GM12865 (cell line): ENCODE measurements at regions not wholly inside any gene's neighbourhood (a gene's known extent, or its start where the extent isn't known, plus 50 kb on each side); places are given as distances from the start of the nearest gene placed in this dataset.

Experiments used
- DNase-seq: peaks from one replicate; pipeline ENCODE4 v3.0.0; 2010; ENCODE audit warnings: low read depth
- H3K4me3 ChIP-seq: 2 replicates; pipeline ENCODE4 v1.5.1; 2011; ENCODE audit warnings: mild to moderate bottlenecking, low read depth, low read length, control low read depth
- TF ChIP-seq, protein P1 (sequence below): IDR thresholded peaks from 2 replicates; pipeline ENCODE4 v1.5.1; 2011; ENCODE audit warnings: low read length, control low read depth, low read depth, inconsistent platforms; ENCODE audit not compliant: insufficient read depth; ENCODE audit errors: missing control alignments

- TF ChIP-seq, protein P1, sequence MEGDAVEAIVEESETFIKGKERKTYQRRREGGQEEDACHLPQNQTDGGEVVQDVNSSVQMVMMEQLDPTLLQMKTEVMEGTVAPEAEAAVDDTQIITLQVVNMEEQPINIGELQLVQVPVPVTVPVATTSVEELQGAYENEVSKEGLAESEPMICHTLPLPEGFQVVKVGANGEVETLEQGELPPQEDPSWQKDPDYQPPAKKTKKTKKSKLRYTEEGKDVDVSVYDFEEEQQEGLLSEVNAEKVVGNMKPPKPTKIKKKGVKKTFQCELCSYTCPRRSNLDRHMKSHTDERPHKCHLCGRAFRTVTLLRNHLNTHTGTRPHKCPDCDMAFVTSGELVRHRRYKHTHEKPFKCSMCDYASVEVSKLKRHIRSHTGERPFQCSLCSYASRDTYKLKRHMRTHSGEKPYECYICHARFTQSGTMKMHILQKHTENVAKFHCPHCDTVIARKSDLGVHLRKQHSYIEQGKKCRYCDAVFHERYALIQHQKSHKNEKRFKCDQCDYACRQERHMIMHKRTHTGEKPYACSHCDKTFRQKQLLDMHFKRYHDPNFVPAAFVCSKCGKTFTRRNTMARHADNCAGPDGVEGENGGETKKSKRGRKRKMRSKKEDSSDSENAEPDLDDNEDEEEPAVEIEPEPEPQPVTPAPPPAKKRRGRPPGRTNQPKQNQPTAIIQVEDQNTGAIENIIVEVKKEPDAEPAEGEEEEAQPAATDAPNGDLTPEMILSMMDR: peak; percentile 48
- no peak overlapping the region for H3K4me3 ChIP-seq
- no peak for DNase-seq
These were observed 603.7 kb downstream of the BNC2 start for GRCh38 chr9:16266648-16267276.

DNA sequence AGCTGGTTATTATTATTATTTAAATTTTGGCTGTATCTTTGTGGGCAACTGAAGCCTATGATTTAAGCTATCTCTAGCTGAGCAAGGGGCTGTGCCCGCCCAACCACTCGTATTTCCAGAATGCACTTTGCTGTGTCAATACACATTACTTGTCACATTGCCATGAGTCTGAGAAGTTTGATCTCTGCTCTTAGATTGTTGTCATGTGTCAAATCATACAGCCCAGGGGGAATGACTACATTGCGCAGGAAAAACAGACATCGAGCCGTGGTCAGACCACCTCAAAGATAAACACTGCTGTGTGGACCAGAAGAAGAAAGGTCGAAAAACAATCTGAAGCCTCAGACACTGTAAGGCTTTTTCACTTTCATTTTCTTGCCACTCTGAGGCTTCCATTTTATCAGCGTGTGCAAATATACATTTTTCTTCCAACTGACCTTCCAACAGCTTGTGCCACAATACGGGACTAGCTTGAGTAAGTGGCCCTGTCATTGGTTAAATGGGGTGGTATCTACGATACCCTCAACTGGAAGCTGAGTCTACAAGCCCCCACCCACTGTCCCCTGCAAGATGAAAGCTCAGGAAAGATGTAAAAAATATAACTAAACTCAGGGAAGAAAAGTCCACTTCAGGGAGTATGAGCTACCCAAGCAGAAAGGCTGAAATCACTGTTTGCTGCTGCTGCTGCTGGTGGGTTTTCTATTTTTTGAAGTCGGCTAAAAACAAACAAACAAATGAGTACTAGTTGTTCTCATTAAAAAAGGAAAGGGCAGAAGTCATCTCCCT, 603.0 kb downstream of the BNC2 start:
- DNase-seq: peak; percentile 34
- TF ChIP-seq, protein P1: no peak
- H3K4me3 ChIP-seq: no peak overlapping the region

DNA sequence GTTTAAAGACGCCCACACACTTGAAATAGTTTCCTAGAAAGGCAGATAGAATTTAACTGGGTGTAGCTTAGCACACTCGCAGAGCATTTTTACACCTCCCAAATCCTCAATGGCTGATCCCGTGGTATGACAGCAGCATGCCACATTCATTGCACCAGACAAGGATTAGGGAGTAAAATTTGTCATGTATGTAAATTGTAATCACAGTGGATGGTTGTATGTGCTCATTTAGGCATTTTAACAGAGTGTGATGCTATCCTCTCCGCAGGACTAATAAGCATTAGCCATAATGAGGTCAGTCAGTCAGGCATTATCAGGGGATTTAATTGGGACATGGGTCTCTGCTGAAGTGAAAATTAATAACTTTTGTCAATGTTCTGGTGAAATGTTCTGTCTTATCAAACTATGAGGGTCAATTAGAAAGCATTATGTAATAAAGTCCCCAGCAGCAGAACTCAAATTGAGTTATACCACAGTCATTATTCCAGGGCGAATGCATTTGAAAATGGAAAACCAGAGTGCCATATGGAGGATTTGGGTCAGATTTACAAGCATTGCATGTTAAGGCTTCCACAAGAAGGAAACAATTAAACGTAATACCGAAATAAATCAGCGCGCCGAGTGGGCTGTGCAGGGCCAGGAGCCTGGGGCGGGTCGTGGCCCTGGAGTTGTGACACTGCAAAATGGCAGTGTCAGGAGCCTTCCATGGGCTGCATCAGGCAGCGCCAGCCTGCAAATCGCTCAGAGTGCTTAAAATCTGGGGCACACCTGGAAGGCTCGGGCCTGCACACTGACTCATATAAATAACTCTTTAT, 602.2 kb downstream of the BNC2 start:
- no peak for DNase-seq
- TF ChIP-seq, protein P1: no peak
- H3K4me3 ChIP-seq: no peak overlapping the region

DNA sequence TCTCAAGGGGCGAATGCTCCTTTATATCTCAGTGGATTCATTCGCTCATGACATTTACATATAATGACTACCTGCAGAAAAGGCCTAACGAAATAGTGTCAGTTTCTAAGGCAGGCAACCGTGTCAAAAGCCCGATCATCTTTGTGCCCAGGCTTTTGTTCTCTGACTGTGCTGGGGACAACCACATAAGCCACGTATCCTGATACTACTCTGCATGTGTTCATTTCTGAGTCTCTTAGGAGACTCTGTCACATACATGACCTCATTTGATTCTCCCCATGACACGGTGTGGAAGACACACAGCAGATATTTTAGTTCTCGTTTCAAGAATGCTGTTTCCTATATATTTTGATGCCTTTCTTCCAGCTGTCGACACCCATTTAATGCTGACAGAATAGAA, 598.5 kb downstream of the BNC2 start:
- DNase-seq: peak; percentile 55
- TF ChIP-seq, protein P1: no peak
- H3K4me3 ChIP-seq: no peak overlapping the region

DNA sequence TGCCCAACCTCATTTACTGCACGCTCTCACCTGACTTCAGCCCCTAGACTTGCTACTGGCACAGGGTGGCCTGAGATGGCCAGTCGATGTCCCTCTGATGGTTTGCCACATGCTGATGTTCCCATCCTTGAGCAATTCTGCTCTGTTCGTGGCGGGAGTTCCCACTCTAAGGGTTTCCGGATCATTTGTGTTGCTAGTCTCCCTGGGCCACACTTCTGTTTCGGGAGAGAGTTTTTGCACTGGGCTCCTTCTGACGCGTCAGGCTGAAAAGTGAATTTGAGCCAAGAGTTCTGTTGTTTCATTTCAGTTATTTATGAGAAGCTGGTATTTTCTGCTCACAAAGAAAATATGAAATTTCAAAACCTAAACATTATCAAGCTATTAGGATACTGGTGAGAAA, 597.7 kb downstream of the BNC2 start:
- TF ChIP-seq, protein P1: no peak
- DNase-seq: no peak
- H3K4me3 ChIP-seq: no peak overlapping the region

DNA sequence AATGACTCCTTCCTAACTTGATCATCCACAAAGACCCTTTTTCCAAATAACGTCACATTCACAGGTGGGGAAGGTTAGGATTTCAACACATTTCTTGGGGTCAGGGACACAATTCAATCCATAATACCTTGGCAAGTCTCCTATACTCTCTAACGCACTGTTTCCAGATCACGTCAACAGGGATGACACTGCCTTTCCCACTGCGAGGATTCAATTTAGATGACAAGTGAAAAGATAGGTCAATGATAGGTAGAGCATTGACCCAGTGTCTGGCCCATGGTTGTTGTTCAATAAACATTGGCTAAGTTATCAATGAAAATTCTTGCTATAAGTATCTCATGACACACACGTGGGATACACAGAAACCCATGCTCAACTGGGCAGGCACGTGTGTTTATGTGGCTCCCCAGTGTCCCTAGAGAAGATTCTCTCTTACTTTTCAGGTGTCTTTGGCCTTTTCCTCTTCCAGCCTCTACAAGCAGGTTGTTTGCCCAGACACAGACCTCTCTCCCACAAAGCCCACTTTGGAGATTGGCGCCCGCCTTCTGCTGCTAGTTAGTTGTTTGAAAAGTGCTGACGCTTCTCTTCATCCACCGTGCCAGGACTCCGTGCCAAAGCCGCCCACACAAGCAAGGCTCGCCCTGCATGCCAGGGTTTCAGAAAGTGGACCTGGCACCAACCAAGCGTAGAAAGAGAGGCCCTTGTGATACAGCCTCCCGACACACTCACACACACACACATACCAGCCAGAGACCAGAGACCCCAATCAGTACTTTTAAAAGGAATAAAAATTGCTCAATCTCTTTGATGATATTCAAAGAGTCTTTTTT, 594.5 kb downstream of the BNC2 start:
- DNase-seq: no peak
- no peak overlapping the region for H3K4me3 ChIP-seq
- TF ChIP-seq, protein P1: no peak
